ENCODE measurements at regions not wholly inside any gene's neighbourhood (a gene's known extent, or its start where the extent isn't known, plus 50 kb on each side); places are given as distances from the start of the nearest gene placed in this dataset.

GRCh38 chr2:7956126-7956689 lies 725.6 kb upstream of the ID2 start:
- no peak overlapping the region for H3K9ac ChIP-seq (ENCODE audit: low read length)
- H3K36me3 ChIP-seq (ENCODE audit: control insufficient read depth in 1 of 2, insufficient read depth in 2 of 2, low read length in 2 of 2), result no peaks in the 10 kb centered on the region
- CTCF ChIA-PET, result no interaction called here
- no peak for TF ChIP-seq RAD21 (IDR thresholded peaks at IDR 0.05; ENCODE audit: low read depth)
- no peak for TF ChIP-seq EZH2 (IDR thresholded peaks at IDR 0.05)
- no peak for TF ChIP-seq CTCF (IDR thresholded peaks at IDR 0.05 in 2 of 3, conservative IDR thresholded peaks at IDR 0.05 in 1 of 3; ENCODE audit: borderline replicate concordance in 1 of 3, insufficient read depth in 1 of 3, low read depth in 2 of 3, low read length in 2 of 3)
- no peak for TF ChIP-seq FOSL1 (IDR thresholded peaks at IDR 0.05; ENCODE audit: low read depth)
- no peak for TF ChIP-seq REST (IDR thresholded peaks at IDR 0.05; ENCODE audit: low read depth)
- no peak for TF ChIP-seq SIN3A (IDR thresholded peaks at IDR 0.05; ENCODE audit: low read depth)
- TF ChIP-seq YY1 (IDR thresholded peaks at IDR 0.05; ENCODE audit: extremely low read depth, insufficient replicate concordance, low read depth, low read length), result no peak
- no peak for TF ChIP-seq SP1 (IDR thresholded peaks at IDR 0.05; ENCODE audit: low read depth)
- no peak for TF ChIP-seq TCF7L2 (IDR thresholded peaks at IDR 0.05; ENCODE audit: borderline replicate concordance, extremely low read depth, insufficient read depth, insufficient read length)
- RAD21 ChIA-PET (ENCODE audit: low non-redundant PET in 1 of 2, low total read pairs in 2 of 2, uncharacterized antibody in 2 of 2, unreplicated experiment in 2 of 2), result no interaction called here
- intact Hi-C loops (cut with micrococcal nuclease), result no loop called here
- H4K20me1 ChIP-seq (ENCODE audit: insufficient read depth), result no peaks in the 10 kb centered on the region
- H2AFZ ChIP-seq (ENCODE audit: low read depth, low read length, poor library complexity, severe bottlenecking), result no peak overlapping the region
- H3K4me3 ChIP-seq (replicated peaks in 1 of 2; ENCODE audit: low read depth in 1 of 2, low read length in 2 of 2), result no peak overlapping the region
- H3K9me3 ChIP-seq (ENCODE audit: control insufficient read depth in 1 of 2, insufficient read depth in 1 of 2, low read depth in 1 of 2, low read length in 2 of 2), result no peaks in the 10 kb centered on the region
- H3K27me3 ChIP-seq (ENCODE audit: insufficient read depth, low read length), result peaks cover 29% of the 10 kb centered on the region; the same call in 1 of the 2 replicates
- POLR2A ChIA-PET, result no interaction called here
- no peaks in the 10 kb centered on the region for H3K79me2 ChIP-seq (ENCODE audit: insufficient read depth, low read length)
- ATAC-seq (no peak), DNase-seq (ENCODE audit: low read depth, low spot score) (no peak)
- no peak overlapping the region for H3K4me2 ChIP-seq (ENCODE audit: low read length)
- no peaks in the 10 kb centered on the region for H3K9me2 ChIP-seq (ENCODE audit: insufficient read depth)
- no TSS peak for BruUV-seq (replicated peaks)
- no peak overlapping the region for H3K27ac ChIP-seq (ENCODE audit: low read depth, low read length)
- no peaks in the 10 kb centered on the region for H3K4me1 ChIP-seq (ENCODE audit: control insufficient read depth in 1 of 2, insufficient read depth in 2 of 2, low read length in 2 of 2)
